DMS53 treated with DMSO at 0.1 percent for 48 hours (cell line): ENCODE measurements at regions not wholly inside any gene's neighbourhood (a gene's known extent, or its start where the extent isn't known, plus 50 kb on each side); places are given as distances from the start of the nearest gene placed in this dataset.

Experiments
- DNase-seq: peaks from one replicate; lab custom pipeline; 2025; ENCODE audit not compliant: unreplicated experiment; lab: John Stamatoyannopoulos, UW

DNA sequence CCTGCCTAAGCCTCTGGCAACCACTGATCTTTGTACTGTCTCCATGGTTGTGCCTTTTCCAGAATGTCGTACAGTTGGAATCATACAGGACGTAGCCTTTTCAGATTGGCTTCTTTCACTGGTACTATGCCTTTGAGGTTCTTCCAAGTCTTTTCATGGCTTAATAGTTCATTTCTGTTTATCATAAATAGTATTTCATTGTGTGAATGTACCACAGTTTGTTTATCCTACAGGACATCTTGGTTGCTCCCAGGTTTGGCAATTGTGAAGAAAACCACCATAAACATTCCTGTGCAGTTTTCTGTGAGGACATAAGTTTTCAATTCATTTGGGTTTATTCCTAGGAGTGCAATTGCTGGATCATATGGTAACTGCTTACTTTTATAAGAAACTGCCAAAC lies 190.6 kb upstream of the RAB4A start:
- DNase-seq: no peak

- no peak for DNase-seq
Measured at GRCh38 chr1:229085291-229085690, 185.6 kb upstream of the RAB4A start.

DNA sequence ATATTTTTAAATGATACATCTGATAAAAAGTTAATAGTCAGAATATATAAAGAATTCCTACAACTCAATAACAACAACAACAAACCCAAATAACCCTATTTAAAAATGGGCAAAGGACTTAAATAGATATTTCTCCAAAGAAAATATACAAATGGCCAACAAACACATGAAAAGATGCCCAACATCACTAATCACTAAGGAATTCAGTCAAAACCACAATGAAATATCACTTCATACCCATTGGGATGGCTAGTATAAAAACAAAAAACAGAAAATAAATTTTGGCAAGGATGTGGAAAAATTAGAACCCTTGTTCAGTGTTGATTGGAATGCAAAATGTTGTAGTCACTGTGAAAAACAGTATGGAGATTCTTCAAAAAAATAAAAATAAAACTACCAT lies 184.8 kb upstream of the RAB4A start:
- DNase-seq: no peak

GRCh38 chr1:229086686-229087085 lies 184.2 kb upstream of the RAB4A start:
- no peak for DNase-seq

GRCh38 chr1:229087339-229087738 lies 183.6 kb upstream of the RAB4A start:
- DNase-seq: no peak

DNA sequence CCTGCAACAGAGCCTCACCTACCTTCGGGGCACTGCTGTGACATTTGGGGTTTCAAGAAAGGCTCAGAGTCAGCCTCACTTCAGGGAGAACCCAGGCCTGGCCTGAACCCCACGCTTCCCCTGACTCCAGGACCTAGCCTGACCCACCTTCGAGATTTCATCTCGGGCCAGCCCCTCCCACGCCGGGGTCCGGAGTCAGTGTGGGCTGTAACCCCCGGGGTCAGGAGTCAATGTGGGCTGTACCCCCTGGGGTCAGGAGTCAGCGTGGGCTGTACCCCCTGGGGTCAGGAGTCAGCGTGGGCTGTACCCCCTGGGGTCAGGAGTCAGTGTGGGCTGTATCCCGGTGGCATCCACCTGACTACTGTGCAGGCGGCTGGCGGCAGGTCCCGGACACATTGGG lies 183.0 kb upstream of the RAB4A start:
- DNase-seq: no peak

DNA sequence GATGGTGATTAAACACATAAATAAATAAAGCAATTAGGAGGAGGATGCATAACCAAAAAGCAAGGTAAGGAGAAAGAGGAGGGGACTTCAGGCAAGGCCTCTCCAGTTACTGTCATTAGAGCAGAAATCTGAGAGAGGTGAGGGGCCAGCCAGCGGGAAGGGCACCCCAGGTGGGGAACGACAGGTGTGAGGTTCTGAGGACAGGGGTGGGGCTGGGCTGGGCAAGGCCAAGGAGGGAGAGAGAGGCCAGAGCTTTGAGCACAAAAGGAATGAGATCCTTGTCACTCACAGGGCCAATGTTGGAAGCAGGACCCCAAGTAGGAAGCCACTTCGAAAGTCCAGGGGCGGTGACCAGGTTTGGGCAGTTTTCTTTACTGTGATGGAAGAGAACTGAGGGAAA lies 182.2 kb upstream of the RAB4A start:
- no peak for DNase-seq

DNA sequence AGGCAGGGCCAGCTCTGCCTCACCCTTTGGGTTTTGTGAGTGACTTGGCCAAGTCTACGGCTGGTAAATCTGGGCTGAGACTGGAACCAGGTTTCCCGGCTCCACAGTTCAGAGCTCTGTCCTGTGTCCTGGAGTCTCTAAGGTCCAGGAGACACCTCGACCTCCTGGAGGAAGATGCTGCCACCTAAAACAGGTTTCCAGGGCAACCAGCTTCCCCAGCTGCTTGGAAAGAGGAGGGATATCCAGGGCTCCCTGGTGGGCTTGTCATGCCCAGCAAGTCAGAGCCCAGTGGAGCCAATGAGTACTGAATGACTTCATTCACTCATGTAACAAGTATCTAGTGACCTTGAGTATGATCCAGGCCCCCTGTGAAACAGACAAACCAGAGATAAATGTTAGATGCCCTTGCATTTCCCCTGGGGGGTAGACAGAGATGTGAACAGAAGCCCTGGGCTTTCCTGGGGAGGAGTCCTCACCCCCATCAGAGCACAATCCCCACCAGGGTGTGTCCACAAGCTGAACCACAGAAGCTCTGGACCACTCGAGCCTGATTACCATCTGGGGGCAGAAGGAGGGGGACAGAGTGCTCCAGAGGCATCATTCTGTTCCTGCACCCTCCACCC lies 181.2 kb upstream of the RAB4A start:
- DNase-seq: no peak

DNA sequence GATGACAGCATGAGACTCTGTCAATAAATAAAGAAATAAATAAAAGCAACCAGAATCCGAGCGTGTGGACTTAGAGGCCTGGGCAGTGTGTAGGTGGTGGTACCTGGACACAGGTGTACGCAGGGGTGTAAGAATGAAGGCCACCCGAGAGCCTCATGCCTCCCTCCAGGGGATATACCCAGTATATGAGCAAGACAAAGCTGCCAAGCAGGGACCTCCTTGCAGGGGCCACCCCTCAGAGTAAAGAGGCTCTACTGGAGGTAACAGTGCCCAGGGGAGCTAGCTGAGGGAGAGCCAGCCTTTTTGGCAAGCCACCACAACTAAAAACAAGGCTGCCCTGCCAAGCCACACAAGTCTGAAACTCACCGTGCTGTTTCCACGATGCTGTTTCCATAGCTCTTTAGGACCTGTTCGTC lies 179.2 kb upstream of the RAB4A start:
- no peak for DNase-seq

- DNase-seq: no peak
Measured at GRCh38 chr1:229092377-229093237, 178.3 kb upstream of the RAB4A start.

- no peak for DNase-seq
Measured at GRCh38 chr1:229093238-229093540, 177.7 kb upstream of the RAB4A start.

DNA sequence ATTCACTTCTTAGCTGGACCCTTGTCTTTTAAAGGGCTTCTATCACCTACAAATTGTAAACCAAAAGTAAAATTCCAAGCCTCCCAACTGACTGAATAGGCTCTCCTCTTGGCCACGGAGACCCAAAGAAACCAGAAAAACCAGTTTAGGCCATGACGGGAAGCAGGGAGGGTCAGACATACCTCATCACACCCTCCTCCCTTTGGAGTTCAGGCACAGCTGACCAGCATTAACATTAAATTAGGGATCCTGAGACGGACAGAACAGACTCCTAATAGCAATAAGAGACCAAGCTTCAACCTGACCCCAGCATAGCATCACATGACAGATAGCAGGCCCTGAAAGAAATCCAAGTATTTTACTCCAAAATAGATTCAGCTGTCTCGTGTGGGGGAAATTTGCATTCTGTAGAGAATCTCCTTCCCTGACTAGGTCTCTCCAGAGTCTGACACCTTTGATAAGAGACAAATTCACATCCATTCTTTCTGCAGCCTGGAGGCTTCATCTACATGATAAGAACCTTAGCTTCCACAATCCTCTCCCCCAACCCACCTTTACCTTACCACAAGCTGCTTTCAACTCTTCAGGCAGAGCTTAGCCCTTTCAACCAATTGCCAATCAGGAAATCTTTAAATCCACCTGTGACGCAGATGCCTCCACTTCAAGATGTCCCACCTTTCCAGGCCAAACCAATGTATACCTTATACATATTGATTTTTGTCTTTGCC lies 177.1 kb upstream of the RAB4A start:
- DNase-seq: peak; percentile 80

DNA sequence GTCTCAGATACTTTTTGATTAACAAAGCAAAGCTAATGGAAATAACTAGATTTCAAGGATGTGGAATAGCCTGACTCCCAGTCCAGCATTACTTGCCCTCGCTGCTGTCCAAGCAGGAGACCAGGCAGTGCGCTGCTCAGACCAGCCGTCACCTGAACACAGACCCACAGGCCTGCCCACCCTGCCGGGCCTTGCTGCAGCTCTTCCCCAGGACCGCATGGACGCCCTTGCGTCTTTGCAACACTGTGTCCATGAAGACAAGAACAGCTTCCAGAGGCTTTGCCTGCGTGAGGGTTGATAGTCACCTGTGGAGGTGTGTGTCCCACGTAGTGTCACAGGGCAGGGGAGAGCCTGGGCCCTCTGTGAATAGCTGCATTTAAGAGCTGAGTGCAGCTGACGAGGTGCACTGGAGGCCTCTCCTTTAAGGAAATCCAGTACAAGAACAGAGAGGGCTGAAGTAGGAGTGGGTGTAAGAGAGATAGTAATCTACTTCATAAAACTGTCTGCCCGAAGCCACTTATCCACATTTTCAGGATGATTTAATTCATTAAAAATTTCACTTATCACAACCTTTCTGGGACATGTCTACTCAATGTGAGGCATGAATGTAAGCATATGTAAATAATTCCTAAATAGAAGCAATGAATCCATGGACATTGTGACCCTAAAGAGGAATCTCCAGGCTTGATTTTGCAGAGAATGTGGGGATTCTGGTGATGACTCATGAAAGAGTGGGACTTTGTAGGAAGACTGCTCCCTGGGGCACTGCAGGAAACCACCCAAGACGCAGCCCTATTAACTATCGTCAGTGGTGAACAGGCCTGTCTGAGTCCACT lies 176.2 kb upstream of the RAB4A start:
- DNase-seq: no peak

GRCh38 chr1:229095325-229095724 lies 175.6 kb upstream of the RAB4A start:
- no peak for DNase-seq

- no peak for DNase-seq
Measured at GRCh38 chr1:229097356-229097755, 173.6 kb upstream of the RAB4A start.

DNA sequence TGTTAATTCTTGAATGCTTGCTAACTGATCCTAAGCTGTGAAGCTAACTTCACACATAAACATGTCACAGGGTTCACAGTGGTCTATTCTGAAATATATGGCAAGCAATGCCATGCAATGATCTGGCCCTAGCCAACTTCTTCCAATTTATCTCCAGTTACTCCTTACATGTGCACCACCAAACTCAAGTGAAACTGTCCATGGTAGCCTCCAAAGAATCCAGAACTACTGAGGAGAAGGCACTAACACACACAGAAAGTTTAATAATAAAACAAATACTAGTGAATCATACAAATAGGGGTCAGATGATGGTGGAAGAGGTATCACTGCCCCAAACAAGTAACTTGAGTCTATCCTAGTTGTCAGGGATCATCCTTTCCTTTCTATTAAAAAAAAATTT lies 172.6 kb upstream of the RAB4A start:
- no peak for DNase-seq

- DNase-seq: no peak
Measured at GRCh38 chr1:229098903-229099578, 171.9 kb upstream of the RAB4A start.

GRCh38 chr1:229101011-229101871 lies 169.7 kb upstream of the RAB4A start:
- DNase-seq: no peak

DNA sequence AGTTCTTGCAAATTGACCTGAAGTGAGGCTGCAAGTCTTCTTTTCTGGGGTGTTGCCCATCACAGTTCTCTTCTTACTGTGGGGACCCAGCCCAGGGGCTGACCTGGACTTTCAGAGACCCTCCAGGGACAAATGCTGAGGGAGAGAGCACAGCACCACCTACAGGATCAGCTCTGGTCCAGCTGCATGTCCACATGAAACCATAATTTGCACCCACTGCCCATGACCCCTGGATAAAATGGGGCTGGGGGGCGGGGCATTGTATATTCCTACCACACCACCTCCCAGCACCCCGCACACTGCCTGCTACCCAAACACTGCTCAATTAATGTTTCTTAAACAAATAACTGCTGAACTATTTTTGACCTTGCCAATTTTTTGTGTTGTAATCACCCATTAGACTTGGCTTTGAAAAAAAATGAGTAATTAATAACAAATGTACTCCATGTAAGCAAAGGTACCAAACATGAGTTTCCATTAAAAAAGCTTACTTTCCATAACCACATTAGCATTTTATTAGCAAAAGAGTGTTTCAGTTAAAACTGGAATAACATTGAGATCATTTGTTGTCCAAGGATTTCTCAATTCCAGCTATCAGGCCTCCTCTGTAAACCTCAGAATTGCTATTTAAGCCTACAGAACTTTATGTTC lies 168.0 kb upstream of the RAB4A start:
- no peak for DNase-seq
